ENCODE measurements at regions not wholly inside any gene's neighbourhood (a gene's known extent, or its start where the extent isn't known, plus 50 kb on each side); places are given as distances from the start of the nearest gene placed in this dataset.
"Not testable (repeated sequence)": the region's sequence is repeated elsewhere in the genome, so short reads cannot be mapped to it uniquely, and the experiment has no call there.

- FAIRE-seq (no peak), DNase-seq (no peak)
- intact Hi-C loops (cut with DNase I): no loop called here
- Histone ChIP-seq H3K27ac (ENCODE audit: low read depth in 2 of 2, low read length in 2 of 2) (no peak overlapping the region), H3K36me3 (ENCODE audit: control insufficient read depth in 2 of 3, insufficient read depth in 3 of 3, low read length in 3 of 3) (no peaks in the 10 kb centered on the region), H3K4me1 (ENCODE audit: control insufficient read depth in 2 of 3, insufficient read depth in 2 of 3, low read depth in 1 of 3, low read length in 3 of 3) (no peaks in the 10 kb centered on the region), H3K27me3 (ENCODE audit: control insufficient read depth, insufficient read depth, low read length) (no peaks in the 10 kb centered on the region), H3K9me3 (ENCODE audit: control insufficient read depth in 2 of 3, insufficient read depth in 1 of 3, low read length in 3 of 3) (no peaks in the 10 kb centered on the region), H3K9ac (ENCODE audit: low read length in 3 of 3) (no peak overlapping the region), H3K4me3 (ENCODE audit: low read length in 3 of 3) (no peak overlapping the region)
- TF ChIP-seq, protein P1, sequence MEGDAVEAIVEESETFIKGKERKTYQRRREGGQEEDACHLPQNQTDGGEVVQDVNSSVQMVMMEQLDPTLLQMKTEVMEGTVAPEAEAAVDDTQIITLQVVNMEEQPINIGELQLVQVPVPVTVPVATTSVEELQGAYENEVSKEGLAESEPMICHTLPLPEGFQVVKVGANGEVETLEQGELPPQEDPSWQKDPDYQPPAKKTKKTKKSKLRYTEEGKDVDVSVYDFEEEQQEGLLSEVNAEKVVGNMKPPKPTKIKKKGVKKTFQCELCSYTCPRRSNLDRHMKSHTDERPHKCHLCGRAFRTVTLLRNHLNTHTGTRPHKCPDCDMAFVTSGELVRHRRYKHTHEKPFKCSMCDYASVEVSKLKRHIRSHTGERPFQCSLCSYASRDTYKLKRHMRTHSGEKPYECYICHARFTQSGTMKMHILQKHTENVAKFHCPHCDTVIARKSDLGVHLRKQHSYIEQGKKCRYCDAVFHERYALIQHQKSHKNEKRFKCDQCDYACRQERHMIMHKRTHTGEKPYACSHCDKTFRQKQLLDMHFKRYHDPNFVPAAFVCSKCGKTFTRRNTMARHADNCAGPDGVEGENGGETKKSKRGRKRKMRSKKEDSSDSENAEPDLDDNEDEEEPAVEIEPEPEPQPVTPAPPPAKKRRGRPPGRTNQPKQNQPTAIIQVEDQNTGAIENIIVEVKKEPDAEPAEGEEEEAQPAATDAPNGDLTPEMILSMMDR (IDR thresholded peaks at IDR 0.05; ENCODE audit: borderline replicate concordance, extremely low read depth, insufficient read depth): no peak
Measured at GRCh38 chr2:125341353-125341752, 1314.6 kb upstream of the GYPC start.

DNA sequence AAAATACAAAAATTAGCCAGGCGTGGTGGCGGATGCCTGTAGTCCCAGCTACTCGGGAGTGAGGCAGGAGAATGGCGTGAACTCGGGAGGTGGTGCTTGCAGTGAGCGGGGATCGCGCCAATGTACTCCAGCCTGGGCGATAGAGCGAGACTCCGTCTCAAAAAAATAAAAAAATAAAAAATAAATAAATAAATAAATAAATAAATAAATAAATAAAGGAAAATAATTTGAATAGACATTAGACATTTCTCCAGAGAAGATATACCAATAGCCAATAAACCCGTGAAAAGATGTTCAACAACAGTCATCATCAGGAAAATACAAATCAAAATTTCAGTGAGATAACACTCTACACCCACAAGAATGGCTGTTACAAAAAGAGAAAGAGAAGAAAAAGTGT is 1302.4 kb upstream of the GYPC start:
- H3K4me1 ChIP-seq (ENCODE audit: control insufficient read depth in 2 of 3, insufficient read depth in 2 of 3, low read depth in 1 of 3, low read length in 3 of 3); intact Hi-C loops (cut with DNase I); H3K27me3 ChIP-seq (ENCODE audit: control insufficient read depth, insufficient read depth, low read length); H3K9me3 ChIP-seq (ENCODE audit: control insufficient read depth in 2 of 3, insufficient read depth in 1 of 3, low read length in 3 of 3); H3K36me3 ChIP-seq (ENCODE audit: control insufficient read depth in 2 of 3, insufficient read depth in 3 of 3, low read length in 3 of 3); FAIRE-seq; H3K4me3 ChIP-seq (ENCODE audit: low read length in 3 of 3); DNase-seq; H3K27ac ChIP-seq (ENCODE audit: low read depth in 2 of 2, low read length in 2 of 2); H3K9ac ChIP-seq (ENCODE audit: low read length in 3 of 3): not testable (repeated sequence)

- no peak overlapping the region for H3K4me3 ChIP-seq (ENCODE audit: low read length in 3 of 3)
- no peak overlapping the region for H3K27ac ChIP-seq (ENCODE audit: low read depth in 2 of 2, low read length in 2 of 2)
- TF ChIP-seq, protein P1 (IDR thresholded peaks at IDR 0.05; ENCODE audit: borderline replicate concordance, extremely low read depth, insufficient read depth): no peak
- no peaks in the 10 kb centered on the region for H3K4me1 ChIP-seq (ENCODE audit: control insufficient read depth in 2 of 3, insufficient read depth in 2 of 3, low read depth in 1 of 3, low read length in 3 of 3)
- no peak overlapping the region for H3K9ac ChIP-seq (ENCODE audit: low read length in 3 of 3)
- no peaks in the 10 kb centered on the region for H3K27me3 ChIP-seq (ENCODE audit: control insufficient read depth, insufficient read depth, low read length)
- peaks cover 0 to 2% (median 0%) of the 10 kb centered on the region in 3 donors for H3K9me3 ChIP-seq (ENCODE audit: control insufficient read depth in 2 of 3, insufficient read depth in 1 of 3, low read length in 3 of 3)
- no peak for FAIRE-seq
- H3K36me3 ChIP-seq (ENCODE audit: control insufficient read depth in 2 of 3, insufficient read depth in 3 of 3, low read length in 3 of 3): no peaks in the 10 kb centered on the region
- intact Hi-C loops (cut with DNase I): no loop called here
- no peak for DNase-seq
Measured at GRCh38 chr2:125364192-125364983, 1291.6 kb upstream of the GYPC start.

DNA sequence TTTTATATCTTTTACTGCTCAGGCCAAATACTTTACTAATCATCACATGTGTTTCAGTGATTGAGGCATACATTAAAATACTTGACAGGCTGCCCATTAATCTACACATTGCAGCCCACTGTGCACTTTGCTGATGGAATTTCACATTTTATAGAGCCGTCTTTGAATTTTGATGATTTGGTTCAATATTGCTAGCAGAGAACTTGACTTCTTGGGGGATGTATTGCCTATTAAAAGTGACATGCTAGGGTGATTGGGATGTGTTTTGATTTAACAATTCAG is 1291.0 kb upstream of the GYPC start:
- H3K9me3 ChIP-seq (ENCODE audit: control insufficient read depth in 2 of 3, insufficient read depth in 1 of 3, low read length in 3 of 3): peaks cover 0 to 2% (median 0%) of the 10 kb centered on the region in 3 donors
- H3K9ac ChIP-seq (ENCODE audit: low read length in 3 of 3): no peak overlapping the region
- H3K27me3 ChIP-seq (ENCODE audit: control insufficient read depth, insufficient read depth, low read length): no peaks in the 10 kb centered on the region
- TF ChIP-seq, protein P1 (IDR thresholded peaks at IDR 0.05; ENCODE audit: borderline replicate concordance, extremely low read depth, insufficient read depth): no peak
- DNase-seq (no peak), FAIRE-seq (no peak)
- H3K27ac ChIP-seq (ENCODE audit: low read depth in 2 of 2, low read length in 2 of 2): no peak overlapping the region
- no peak overlapping the region for H3K4me3 ChIP-seq (ENCODE audit: low read length in 3 of 3)
- H3K36me3 ChIP-seq (ENCODE audit: control insufficient read depth in 2 of 3, insufficient read depth in 3 of 3, low read length in 3 of 3): no peaks in the 10 kb centered on the region
- no peaks in the 10 kb centered on the region for H3K4me1 ChIP-seq (ENCODE audit: control insufficient read depth in 2 of 3, insufficient read depth in 2 of 3, low read depth in 1 of 3, low read length in 3 of 3)
- intact Hi-C loops (cut with DNase I): no loop called here
